HepG2 (cell line): ENCODE measurements at regions not wholly inside any gene's neighbourhood (a gene's known extent, or its start where the extent isn't known, plus 50 kb on each side); places are given as distances from the start of the nearest gene placed in this dataset.

Source experiments
- ATF7 ChIP-seq, 2 experiments: fragments of 450-650 bp in 1 of 2; sonication (generic) in 1 of 2; formaldehyde crosslinking in 1 of 2; IDR thresholded peaks; 2 replicates each; pipeline versions ENCODE4 v1.4.0 to v1.6.1; 2016 to 2020; ENCODE audit warnings: antibody characterized with exemption in 1 of 2, mild to moderate bottlenecking in 1 of 2, missing genetic modification reagents in 1 of 2
- FOSL2 ChIP-seq: sonication (generic); formaldehyde crosslinking; IDR thresholded peaks from 2 replicates; pipeline ENCODE4 v1.4.0; 2020; ENCODE audit warnings: missing genetic modification reagents
- FOXK1 ChIP-seq: sonication (generic); formaldehyde crosslinking; IDR thresholded peaks from 2 replicates; pipeline ENCODE4 v1.4.0; 2020; ENCODE audit warnings: low read depth, missing genetic modification reagents, borderline replicate concordance
- HOMEZ ChIP-seq: IDR thresholded peaks from 2 replicates; pipeline ENCODE4 v1.6.1; 2016; ENCODE audit warnings: low read depth
- NCOA2 ChIP-seq: sonication (generic); formaldehyde crosslinking; IDR thresholded peaks from 2 replicates; pipeline ENCODE4 v1.8.0; 2022; ENCODE audit warnings: inconsistent platforms
- NONO ChIP-seq, 2 experiments: fragments of 450-650 bp in 1 of 2; sonication (generic) in 1 of 2; formaldehyde crosslinking in 1 of 2; IDR thresholded peaks in 1 of 2; conservative IDR thresholded peaks in 1 of 2; 2 replicates each; pipeline versions ENCODE4 v1.6.1 to v1.8.0; 2017 to 2022; ENCODE audit warnings: mild to moderate bottlenecking in 1 of 2, missing genetic modification reagents in 1 of 2, moderate library complexity in 1 of 2
- SOX6 ChIP-seq, 2 experiments: fragments of 450-650 bp in 1 of 2; sonication (generic) in 1 of 2; formaldehyde crosslinking in 1 of 2; IDR thresholded peaks; 2 replicates each; pipeline versions ENCODE4 v1.4.0 to v1.6.1; 2017 to 2020; ENCODE audit warnings: antibody characterized with exemption in 1 of 2, mild to moderate bottlenecking in 1 of 2, missing genetic modification reagents in 1 of 2
- TCF7 ChIP-seq: sonication (generic); IDR thresholded peaks from 2 replicates; pipeline ENCODE4 v1.6.1; 2016; ENCODE audit warnings: antibody characterized with exemption, low read depth
- THRA ChIP-seq: sonication (generic); formaldehyde crosslinking; IDR thresholded peaks from 2 replicates; pipeline ENCODE4 v1.4.0; 2020; ENCODE audit warnings: missing genetic modification reagents, borderline replicate concordance
- ZGPAT ChIP-seq: IDR thresholded peaks from 2 replicates; pipeline ENCODE4 v1.6.1; 2016; ENCODE audit warnings: mild to moderate bottlenecking
- ZIK1 ChIP-seq: sonication (generic); formaldehyde crosslinking; IDR thresholded peaks from 2 replicates; pipeline ENCODE4 v1.5.0; 2020; ENCODE audit warnings: mild to moderate bottlenecking, low read depth, missing genetic modification reagents, borderline replicate concordance
- ZKSCAN8 ChIP-seq: IDR thresholded peaks from 2 replicates; pipeline ENCODE4 v1.6.1; 2016; ENCODE audit warnings: borderline replicate concordance, missing genetic modification reagents, missing compliant biosample characterization
- TF ChIP-seq, protein P1 (sequence below): sonication (generic); formaldehyde crosslinking; IDR thresholded peaks from 2 replicates; pipeline ENCODE4 v1.4.0; 2020; ENCODE audit warnings: mild to moderate bottlenecking, missing genetic modification reagents, borderline replicate concordance
- TF ChIP-seq, protein P2 (sequence below): sonication (generic); formaldehyde crosslinking; IDR thresholded peaks from 2 replicates; pipeline ENCODE4 v1.4.0; 2020; ENCODE audit warnings: mild to moderate bottlenecking, missing genetic modification reagents, borderline replicate concordance
- TF ChIP-seq, protein P3 (sequence below): sonication (generic); formaldehyde crosslinking; IDR thresholded peaks from 2 replicates; pipeline ENCODE4 v1.4.0; 2020; ENCODE audit warnings: missing genetic modification reagents

DNA sequence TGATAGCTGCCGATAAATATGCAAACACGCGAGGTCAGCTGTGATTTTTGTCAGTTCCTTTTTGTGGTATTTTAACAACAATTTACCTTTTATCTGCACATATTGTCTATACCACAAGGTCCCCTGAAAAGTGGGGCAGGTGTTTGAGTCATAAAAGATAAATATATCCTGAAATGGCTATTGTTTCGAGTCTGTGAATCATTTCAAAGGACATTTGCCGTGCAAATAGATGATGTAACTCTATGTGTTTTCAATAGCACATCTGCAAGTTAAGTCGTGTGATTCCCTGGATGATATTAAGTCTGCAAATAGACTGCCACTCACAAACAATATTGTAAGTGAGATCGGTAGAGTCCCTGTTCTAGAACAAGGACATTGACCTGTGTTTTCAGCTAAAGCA, 193.0 kb upstream of the PITRM1 start (continued):
- TF ChIP-seq SOX6 (IDR thresholded peaks at IDR 0.05): no peak
- TF ChIP-seq SOX6 (CRISPR knock-in tag; IDR thresholded peaks at IDR 0.05): peak; percentile 97
- TF ChIP-seq, protein P1, sequence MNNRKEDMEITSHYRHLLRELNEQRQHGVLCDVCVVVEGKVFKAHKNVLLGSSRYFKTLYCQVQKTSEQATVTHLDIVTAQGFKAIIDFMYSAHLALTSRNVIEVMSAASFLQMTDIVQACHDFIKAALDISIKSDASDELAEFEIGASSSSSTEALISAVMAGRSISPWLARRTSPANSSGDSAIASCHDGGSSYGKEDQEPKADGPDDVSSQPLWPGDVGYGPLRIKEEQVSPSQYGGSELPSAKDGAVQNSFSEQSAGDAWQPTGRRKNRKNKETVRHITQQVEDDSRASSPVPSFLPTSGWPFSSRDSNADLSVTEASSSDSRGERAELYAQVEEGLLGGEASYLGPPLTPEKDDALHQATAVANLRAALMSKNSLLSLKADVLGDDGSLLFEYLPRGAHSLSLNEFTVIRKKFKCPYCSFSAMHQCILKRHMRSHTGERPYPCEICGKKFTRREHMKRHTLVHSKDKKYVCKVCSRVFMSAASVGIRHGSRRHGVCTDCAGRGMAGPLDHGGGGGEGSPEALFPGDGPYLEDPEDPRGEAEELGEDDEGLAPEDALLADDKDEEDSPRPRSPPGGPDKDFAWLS (CRISPR knock-in tag): no peak
- 0 out of 2 replicates have a peak, but pooled peaks have one; percentile 13 for TF ChIP-seq THRA (CRISPR knock-in tag)
- no peak; the same call in 1 of the 2 replicates for TF ChIP-seq HOMEZ (CRISPR knock-in tag)
- TF ChIP-seq ATF7 (IDR thresholded peaks at IDR 0.05): peak; percentile 31; the same call in 1 of the 2 replicates
- no peak for TF ChIP-seq ATF7 (CRISPR knock-in tag; IDR thresholded peaks at IDR 0.05)
- peak; percentile 56; the same call in 1 of the 2 replicates for TF ChIP-seq FOXK1 (CRISPR knock-in tag)
- peak; percentile 46; the same call in 1 of the 2 replicates for TF ChIP-seq ZKSCAN8 (CRISPR knock-in tag)
- TF ChIP-seq ZIK1 (CRISPR knock-in tag): no peak
- TF ChIP-seq NCOA2 (CRISPR knock-in tag): peak; percentile 74
- TF ChIP-seq TCF7: peak; percentile 81
- TF ChIP-seq ZGPAT (CRISPR knock-in tag): peak; percentile 44; the same call in 1 of the 2 replicates
- peak; percentile 90 for TF ChIP-seq FOSL2
- TF ChIP-seq, protein P2, sequence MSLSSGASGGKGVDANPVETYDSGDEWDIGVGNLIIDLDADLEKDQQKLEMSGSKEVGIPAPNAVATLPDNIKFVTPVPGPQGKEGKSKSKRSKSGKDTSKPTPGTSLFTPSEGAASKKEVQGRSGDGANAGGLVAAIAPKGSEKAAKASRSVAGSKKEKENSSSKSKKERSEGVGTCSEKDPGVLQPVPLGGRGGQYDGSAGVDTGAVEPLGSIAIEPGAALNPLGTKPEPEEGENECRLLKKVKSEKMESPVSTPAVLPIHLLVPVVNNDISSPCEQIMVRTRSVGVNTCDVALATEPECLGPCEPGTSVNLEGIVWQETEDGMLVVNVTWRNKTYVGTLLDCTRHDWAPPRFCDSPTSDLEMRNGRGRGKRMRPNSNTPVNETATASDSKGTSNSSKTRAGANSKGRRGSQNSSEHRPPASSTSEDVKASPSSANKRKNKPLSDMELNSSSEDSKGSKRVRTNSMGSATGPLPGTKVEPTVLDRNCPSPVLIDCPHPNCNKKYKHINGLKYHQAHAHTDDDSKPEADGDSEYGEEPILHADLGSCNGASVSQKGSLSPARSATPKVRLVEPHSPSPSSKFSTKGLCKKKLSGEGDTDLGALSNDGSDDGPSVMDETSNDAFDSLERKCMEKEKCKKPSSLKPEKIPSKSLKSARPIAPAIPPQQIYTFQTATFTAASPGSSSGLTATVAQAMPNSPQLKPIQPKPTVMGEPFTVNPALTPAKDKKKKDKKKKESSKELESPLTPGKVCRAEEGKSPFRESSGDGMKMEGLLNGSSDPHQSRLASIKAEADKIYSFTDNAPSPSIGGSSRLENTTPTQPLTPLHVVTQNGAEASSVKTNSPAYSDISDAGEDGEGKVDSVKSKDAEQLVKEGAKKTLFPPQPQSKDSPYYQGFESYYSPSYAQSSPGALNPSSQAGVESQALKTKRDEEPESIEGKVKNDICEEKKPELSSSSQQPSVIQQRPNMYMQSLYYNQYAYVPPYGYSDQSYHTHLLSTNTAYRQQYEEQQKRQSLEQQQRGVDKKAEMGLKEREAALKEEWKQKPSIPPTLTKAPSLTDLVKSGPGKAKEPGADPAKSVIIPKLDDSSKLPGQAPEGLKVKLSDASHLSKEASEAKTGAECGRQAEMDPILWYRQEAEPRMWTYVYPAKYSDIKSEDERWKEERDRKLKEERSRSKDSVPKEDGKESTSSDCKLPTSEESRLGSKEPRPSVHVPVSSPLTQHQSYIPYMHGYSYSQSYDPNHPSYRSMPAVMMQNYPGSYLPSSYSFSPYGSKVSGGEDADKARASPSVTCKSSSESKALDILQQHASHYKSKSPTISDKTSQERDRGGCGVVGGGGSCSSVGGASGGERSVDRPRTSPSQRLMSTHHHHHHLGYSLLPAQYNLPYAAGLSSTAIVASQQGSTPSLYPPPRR: peak; percentile 46; the same call in 1 of the 2 replicates
- TF ChIP-seq, protein P3, sequence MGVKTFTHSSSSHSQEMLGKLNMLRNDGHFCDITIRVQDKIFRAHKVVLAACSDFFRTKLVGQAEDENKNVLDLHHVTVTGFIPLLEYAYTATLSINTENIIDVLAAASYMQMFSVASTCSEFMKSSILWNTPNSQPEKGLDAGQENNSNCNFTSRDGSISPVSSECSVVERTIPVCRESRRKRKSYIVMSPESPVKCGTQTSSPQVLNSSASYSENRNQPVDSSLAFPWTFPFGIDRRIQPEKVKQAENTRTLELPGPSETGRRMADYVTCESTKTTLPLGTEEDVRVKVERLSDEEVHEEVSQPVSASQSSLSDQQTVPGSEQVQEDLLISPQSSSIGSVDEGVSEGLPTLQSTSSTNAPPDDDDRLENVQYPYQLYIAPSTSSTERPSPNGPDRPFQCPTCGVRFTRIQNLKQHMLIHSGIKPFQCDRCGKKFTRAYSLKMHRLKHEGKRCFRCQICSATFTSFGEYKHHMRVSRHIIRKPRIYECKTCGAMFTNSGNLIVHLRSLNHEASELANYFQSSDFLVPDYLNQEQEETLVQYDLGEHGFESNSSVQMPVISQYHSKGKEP (CRISPR knock-in tag): no peak
- TF ChIP-seq NONO (IDR thresholded peaks at IDR 0.05): no peak
- TF ChIP-seq NONO (CRISPR knock-in tag; conservative IDR thresholded peaks at IDR 0.05): no peak
